ENCODE measurements at regions not wholly inside any gene's neighbourhood (a gene's known extent, or its start where the extent isn't known, plus 50 kb on each side); places are given as distances from the start of the nearest gene placed in this dataset.

- TF ChIP-seq CTCF (IDR thresholded peaks at IDR 0.05) (no peak), POLR2A (IDR thresholded peaks at IDR 0.05) (no peak)
Observed at GRCh38 chr6:109285366-109285765, 96.9 kb downstream of the CD164 start.
